ENCODE measurements at regions not wholly inside any gene's neighbourhood (a gene's known extent, or its start where the extent isn't known, plus 50 kb on each side); places are given as distances from the start of the nearest gene placed in this dataset.

DNA sequence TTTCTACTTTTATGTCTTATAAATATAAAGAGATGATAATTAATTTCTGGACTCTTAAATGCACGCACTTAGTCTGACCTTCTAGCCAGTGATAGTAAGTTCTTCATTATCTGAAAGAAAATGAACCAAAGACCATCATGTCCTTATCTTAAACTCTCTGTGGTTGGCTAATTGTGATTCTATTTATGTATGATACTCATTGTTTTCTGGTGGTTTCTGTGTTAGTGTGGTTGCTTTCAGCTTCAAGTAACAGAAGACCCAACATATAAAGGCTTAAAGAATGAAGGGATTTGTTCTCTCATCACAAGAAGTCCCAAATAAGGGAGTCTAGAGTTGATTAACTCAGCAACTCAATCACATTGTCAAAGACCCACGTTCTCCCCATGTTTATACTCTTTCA, 225.2 kb upstream of the TANK start:
- no peak for TF ChIP-seq POLR2A (IDR thresholded peaks at IDR 0.05)
- TF ChIP-seq, protein P1, sequence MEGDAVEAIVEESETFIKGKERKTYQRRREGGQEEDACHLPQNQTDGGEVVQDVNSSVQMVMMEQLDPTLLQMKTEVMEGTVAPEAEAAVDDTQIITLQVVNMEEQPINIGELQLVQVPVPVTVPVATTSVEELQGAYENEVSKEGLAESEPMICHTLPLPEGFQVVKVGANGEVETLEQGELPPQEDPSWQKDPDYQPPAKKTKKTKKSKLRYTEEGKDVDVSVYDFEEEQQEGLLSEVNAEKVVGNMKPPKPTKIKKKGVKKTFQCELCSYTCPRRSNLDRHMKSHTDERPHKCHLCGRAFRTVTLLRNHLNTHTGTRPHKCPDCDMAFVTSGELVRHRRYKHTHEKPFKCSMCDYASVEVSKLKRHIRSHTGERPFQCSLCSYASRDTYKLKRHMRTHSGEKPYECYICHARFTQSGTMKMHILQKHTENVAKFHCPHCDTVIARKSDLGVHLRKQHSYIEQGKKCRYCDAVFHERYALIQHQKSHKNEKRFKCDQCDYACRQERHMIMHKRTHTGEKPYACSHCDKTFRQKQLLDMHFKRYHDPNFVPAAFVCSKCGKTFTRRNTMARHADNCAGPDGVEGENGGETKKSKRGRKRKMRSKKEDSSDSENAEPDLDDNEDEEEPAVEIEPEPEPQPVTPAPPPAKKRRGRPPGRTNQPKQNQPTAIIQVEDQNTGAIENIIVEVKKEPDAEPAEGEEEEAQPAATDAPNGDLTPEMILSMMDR (IDR thresholded peaks at IDR 0.05), result no peak
- TF ChIP-seq POLR2AphosphoS5 (IDR thresholded peaks at IDR 0.05), result no peak
- no peak for TF ChIP-seq EP300 (IDR thresholded peaks at IDR 0.05)
